HL-60 (cell line): ENCODE measurements at regions not wholly inside any gene's neighbourhood (a gene's known extent, or its start where the extent isn't known, plus 50 kb on each side); places are given as distances from the start of the nearest gene placed in this dataset.
A peak's percentile ranks its signal among the peaks of the same experiment; 100 is the strongest.

ENCODE experiments used
- DNase-seq, 2 experiments: peaks; one replicate each; pipeline ENCODE4 v3.0.0-alpha.2; 2010 to 2020; ENCODE audit warnings: low read depth in 1 of 2, low spot score in 1 of 2
- H3K27ac ChIP-seq: fragments of 250-450 bp; sonication (Bioruptor Pico); replicated peaks from 2 replicates; pipeline ENCODE4 v1.5.1; 2020; ENCODE audit warnings: mild to moderate bottlenecking, moderate library complexity
- H3K27me3 ChIP-seq: fragments of 250-450 bp; sonication (Bioruptor Pico); 2 replicates; pipeline ENCODE4 v1.5.1; 2021; ENCODE audit warnings: mild to moderate bottlenecking, moderate library complexity; ENCODE audit not compliant: insufficient read depth, poor library complexity, severe bottlenecking
- H3K4me3 ChIP-seq: replicated peaks from 2 replicates; pipeline ENCODE4 v1.5.1; 2011; ENCODE audit warnings: mild to moderate bottlenecking, control low read depth, low read length; ENCODE audit not compliant: insufficient read depth
- GABPA ChIP-seq: IDR thresholded peaks from 2 replicates; pipeline ENCODE4 v1.6.1; 2012; ENCODE audit warnings: low read depth
- POLR2AphosphoS5 ChIP-seq: IDR thresholded peaks from 2 replicates; pipeline ENCODE4 v1.6.1; 2012; ENCODE audit warnings: low read depth
- SPI1 ChIP-seq: IDR thresholded peaks from 2 replicates; pipeline ENCODE4 v1.6.1; 2012; ENCODE audit warnings: low read depth, mild to moderate bottlenecking, borderline replicate concordance
- TF ChIP-seq, protein P1 (sequence below): IDR thresholded peaks from one replicate; pipeline ENCODE4 v1.5.1; 2011; ENCODE audit warnings: low read length, control low read depth, inconsistent platforms; ENCODE audit not compliant: insufficient read depth
- TF ChIP-seq, protein P2 (sequence below): IDR thresholded peaks from 2 replicates; pipeline ENCODE4 v1.6.1; 2012; ENCODE audit warnings: low read depth; ENCODE audit not compliant: insufficient replicate concordance

DNA sequence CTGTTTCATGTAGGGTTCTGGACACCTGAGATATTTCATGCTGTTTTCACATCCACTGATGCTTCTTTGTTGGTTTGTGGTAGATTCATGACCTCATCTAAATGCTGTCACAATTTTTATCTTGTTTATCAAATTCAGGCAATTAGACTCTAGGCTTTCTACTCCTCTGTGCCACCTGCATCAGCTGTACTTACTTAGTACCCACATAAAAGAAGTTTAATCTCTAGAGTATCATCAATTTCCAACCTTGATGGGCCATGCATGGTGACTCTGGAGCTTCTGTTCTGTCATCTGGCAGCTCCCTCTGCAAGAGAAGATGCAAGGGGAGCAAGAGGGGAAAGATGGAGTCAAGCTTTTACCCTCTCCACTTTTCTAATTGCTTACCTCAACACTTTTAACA, 195.9 kb upstream of the VWC2 start:
- no peak overlapping the region for H3K27ac ChIP-seq
- no peak for DNase-seq
- no peak overlapping the region for H3K4me3 ChIP-seq
- no peak for TF ChIP-seq POLR2AphosphoS5
- TF ChIP-seq, protein P1, sequence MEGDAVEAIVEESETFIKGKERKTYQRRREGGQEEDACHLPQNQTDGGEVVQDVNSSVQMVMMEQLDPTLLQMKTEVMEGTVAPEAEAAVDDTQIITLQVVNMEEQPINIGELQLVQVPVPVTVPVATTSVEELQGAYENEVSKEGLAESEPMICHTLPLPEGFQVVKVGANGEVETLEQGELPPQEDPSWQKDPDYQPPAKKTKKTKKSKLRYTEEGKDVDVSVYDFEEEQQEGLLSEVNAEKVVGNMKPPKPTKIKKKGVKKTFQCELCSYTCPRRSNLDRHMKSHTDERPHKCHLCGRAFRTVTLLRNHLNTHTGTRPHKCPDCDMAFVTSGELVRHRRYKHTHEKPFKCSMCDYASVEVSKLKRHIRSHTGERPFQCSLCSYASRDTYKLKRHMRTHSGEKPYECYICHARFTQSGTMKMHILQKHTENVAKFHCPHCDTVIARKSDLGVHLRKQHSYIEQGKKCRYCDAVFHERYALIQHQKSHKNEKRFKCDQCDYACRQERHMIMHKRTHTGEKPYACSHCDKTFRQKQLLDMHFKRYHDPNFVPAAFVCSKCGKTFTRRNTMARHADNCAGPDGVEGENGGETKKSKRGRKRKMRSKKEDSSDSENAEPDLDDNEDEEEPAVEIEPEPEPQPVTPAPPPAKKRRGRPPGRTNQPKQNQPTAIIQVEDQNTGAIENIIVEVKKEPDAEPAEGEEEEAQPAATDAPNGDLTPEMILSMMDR: no peak
- H3K27me3 ChIP-seq: no peaks in the 10 kb centered on the region

DNA sequence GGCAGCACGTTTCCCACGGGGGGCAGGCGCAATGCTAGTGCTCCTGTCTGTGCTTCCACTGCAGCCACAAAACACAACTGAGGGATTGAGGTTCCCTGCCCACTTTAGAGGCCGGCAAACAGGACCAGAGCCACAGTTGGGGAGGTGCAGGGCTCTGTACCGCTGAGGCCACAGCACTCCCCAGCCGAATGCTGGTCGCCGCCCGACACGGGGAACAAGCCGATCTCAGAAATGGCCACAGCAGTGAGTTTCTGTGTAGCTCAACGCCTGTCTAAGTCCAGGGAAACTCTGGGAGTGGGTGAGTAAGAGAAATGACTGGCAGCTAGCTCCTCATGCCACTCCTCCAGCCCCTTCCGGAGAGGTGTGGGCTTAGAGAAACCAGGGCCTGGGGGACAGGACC, 194.0 kb upstream of the VWC2 start:
- Histone ChIP-seq H3K4me3 (no peak overlapping the region), H3K27me3 (no peaks in the 10 kb centered on the region), H3K27ac (no peak overlapping the region)
- TF ChIP-seq, protein P1: no peak
- no peak for TF ChIP-seq SPI1
- TF ChIP-seq, protein P2, sequence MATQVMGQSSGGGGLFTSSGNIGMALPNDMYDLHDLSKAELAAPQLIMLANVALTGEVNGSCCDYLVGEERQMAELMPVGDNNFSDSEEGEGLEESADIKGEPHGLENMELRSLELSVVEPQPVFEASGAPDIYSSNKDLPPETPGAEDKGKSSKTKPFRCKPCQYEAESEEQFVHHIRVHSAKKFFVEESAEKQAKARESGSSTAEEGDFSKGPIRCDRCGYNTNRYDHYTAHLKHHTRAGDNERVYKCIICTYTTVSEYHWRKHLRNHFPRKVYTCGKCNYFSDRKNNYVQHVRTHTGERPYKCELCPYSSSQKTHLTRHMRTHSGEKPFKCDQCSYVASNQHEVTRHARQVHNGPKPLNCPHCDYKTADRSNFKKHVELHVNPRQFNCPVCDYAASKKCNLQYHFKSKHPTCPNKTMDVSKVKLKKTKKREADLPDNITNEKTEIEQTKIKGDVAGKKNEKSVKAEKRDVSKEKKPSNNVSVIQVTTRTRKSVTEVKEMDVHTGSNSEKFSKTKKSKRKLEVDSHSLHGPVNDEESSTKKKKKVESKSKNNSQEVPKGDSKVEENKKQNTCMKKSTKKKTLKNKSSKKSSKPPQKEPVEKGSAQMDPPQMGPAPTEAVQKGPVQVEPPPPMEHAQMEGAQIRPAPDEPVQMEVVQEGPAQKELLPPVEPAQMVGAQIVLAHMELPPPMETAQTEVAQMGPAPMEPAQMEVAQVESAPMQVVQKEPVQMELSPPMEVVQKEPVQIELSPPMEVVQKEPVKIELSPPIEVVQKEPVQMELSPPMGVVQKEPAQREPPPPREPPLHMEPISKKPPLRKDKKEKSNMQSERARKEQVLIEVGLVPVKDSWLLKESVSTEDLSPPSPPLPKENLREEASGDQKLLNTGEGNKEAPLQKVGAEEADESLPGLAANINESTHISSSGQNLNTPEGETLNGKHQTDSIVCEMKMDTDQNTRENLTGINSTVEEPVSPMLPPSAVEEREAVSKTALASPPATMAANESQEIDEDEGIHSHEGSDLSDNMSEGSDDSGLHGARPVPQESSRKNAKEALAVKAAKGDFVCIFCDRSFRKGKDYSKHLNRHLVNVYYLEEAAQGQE: no peak
- no peak for TF ChIP-seq POLR2AphosphoS5
- TF ChIP-seq GABPA: no peak
- DNase-seq: no peak

DNA sequence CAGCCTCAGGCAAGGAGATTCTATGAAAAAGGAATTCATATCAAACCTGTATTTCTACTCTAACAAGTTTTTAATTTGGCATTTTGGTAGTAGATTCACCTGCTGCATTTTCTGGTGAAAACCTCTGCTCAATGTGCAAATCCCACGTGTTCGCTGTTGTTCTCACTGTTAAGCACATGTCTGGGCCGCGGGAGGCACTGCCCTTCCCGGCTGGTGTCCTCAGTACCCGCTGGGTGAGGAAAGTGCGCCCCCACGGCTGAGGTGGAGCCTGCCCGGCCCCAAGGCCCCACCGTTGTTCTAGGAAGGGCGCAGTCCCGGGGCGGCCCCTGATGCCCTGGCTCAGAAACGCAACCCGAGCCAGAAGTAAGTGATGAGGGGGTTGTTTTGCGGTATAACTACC, 193.4 kb upstream of the VWC2 start:
- no peak for DNase-seq
- Histone ChIP-seq H3K4me3 (no peak overlapping the region), H3K27ac (no peak overlapping the region), H3K27me3 (no peaks in the 10 kb centered on the region)
- TF ChIP-seq SPI1 (no peak), GABPA (no peak), POLR2AphosphoS5 (no peak)
- TF ChIP-seq, protein P1: no peak
- TF ChIP-seq, protein P2: no peak

DNA sequence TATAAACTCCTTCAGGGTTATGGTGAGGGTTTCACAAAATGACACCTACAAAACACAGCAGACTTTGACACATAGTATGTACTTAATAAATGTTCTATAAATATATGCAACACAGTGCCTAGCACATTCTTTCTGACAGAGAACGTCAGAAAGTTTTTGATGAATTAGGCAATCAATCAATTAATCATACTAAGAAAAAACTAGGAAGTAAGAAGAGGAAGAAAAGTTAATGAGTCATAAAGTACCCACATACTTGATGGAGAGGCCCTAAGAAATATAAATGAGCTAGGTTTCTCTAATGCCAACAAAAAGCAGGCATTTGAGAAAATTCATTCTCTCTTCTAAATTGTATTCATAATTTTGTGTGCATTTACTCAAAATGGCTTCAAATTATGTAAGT, 192.7 kb upstream of the VWC2 start:
- H3K4me3 ChIP-seq: no peak overlapping the region
- no peaks in the 10 kb centered on the region for H3K27me3 ChIP-seq
- peak in 1 of 2 experiments; percentile 18 for DNase-seq
- no peak overlapping the region for H3K27ac ChIP-seq
- TF ChIP-seq, protein P2: no peak
- TF ChIP-seq POLR2AphosphoS5 (no peak), GABPA (no peak), SPI1 (no peak)
- TF ChIP-seq, protein P1: no peak
